GM18907 (cell line): ENCODE measurements at regions not wholly inside any gene's neighbourhood (a gene's known extent, or its start where the extent isn't known, plus 50 kb on each side); places are given as distances from the start of the nearest gene placed in this dataset.

Experiments used
- ATAC-seq: cut with Tn5 transposase; IDR thresholded peaks from one replicate; pipeline ENCODE4 v1.9.1; 2021; ENCODE audit warnings: mild to moderate bottlenecking, moderate library complexity; ENCODE audit not compliant: unreplicated experiment

- ATAC-seq, result no peak
Measured at GRCh38 chr13:36493046-36493445, 60.8 kb downstream of the CCNA1 start.

GRCh38 chr13:36495431-36495830, 63.1 kb downstream of the CCNA1 start:
- ATAC-seq, result no peak

GRCh38 chr13:36509369-36509768, 77.1 kb downstream of the CCNA1 start:
- no peak for ATAC-seq

- no peak for ATAC-seq
Measured at GRCh38 chr13:36512771-36513170, 80.5 kb downstream of the CCNA1 start.

GRCh38 chr13:36513266-36513665, 81.0 kb downstream of the CCNA1 start:
- no peak for ATAC-seq

- no peak for ATAC-seq
Measured at GRCh38 chr13:36515466-36515865, 83.2 kb downstream of the CCNA1 start.

- no peak for ATAC-seq
Measured at GRCh38 chr13:36516225-36516624, 83.9 kb downstream of the CCNA1 start.

GRCh38 chr13:36518707-36519106, 86.4 kb downstream of the CCNA1 start:
- no peak for ATAC-seq

GRCh38 chr13:36519432-36519831, 87.1 kb downstream of the CCNA1 start:
- no peak for ATAC-seq

- ATAC-seq, result no peak
Measured at GRCh38 chr13:36520111-36520510, 87.8 kb downstream of the CCNA1 start.

- no peak for ATAC-seq
Measured at GRCh38 chr13:36526897-36527296, 94.6 kb downstream of the CCNA1 start.

GRCh38 chr13:36528105-36528504, 95.8 kb downstream of the CCNA1 start:
- no peak for ATAC-seq

GRCh38 chr13:36530050-36530789, 97.9 kb downstream of the CCNA1 start:
- no peak for ATAC-seq

- no peak for ATAC-seq
Measured at GRCh38 chr13:36530861-36531590, 98.7 kb downstream of the CCNA1 start.

GRCh38 chr13:36531746-36532486, 99.6 kb downstream of the CCNA1 start:
- no peak for ATAC-seq

- no peak for ATAC-seq
Measured at GRCh38 chr13:36533806-36534205, 101.5 kb downstream of the CCNA1 start.

- ATAC-seq, result no peak
Measured at GRCh38 chr13:36536546-36536945, 104.3 kb downstream of the CCNA1 start.

- ATAC-seq, result no peak
Measured at GRCh38 chr13:36543671-36544070, 111.4 kb downstream of the CCNA1 start.

GRCh38 chr13:36548129-36548528, 115.8 kb downstream of the CCNA1 start:
- no peak for ATAC-seq

GRCh38 chr13:36549126-36549702, 116.9 kb downstream of the CCNA1 start:
- no peak for ATAC-seq

GRCh38 chr13:36549755-36550154, 117.5 kb downstream of the CCNA1 start:
- no peak for ATAC-seq
